ENCODE measurements at regions not wholly inside any gene's neighbourhood (a gene's known extent, or its start where the extent isn't known, plus 50 kb on each side); places are given as distances from the start of the nearest gene placed in this dataset.

GRCh38 chr10:88149906-88150305, 286.5 kb downstream of the PTEN start:
- no peak for TF ChIP-seq CTCF (IDR thresholded peaks at IDR 0.05)
- no peak for TF ChIP-seq POLR2A (IDR thresholded peaks at IDR 0.05)
- no peak for TF ChIP-seq POLR2AphosphoS5 (IDR thresholded peaks at IDR 0.05)
